HEK293 (cell line): ENCODE measurements at regions not wholly inside any gene's neighbourhood (a gene's known extent, or its start where the extent isn't known, plus 50 kb on each side); places are given as distances from the start of the nearest gene placed in this dataset.

Experiments
- CTCF ChIA-PET: fragments of 350-600 bp; formaldehyde crosslinking; extraction: SDS; loops from one replicate; lab custom pipeline; 2021; ENCODE audit warnings: antibody characterized with exemption; lab: Yijun Ruan, JAX
- POLR2A ChIA-PET: fragments of 300-600 bp; formaldehyde crosslinking; extraction: SDS; loops from one replicate; lab custom pipeline; 2020; ENCODE audit warnings: antibody characterized with exemption, inconsistent platforms; lab: Yijun Ruan, JAX
- H3K27ac ChIP-seq: fragments of 200-500 bp; sonication (Bioruptor generic); 2 replicates; pipeline ENCODE4 v1.5.1; 2014; ENCODE audit warnings: low read depth, low read length, control low read depth, inconsistent platforms; ENCODE audit errors: extremely low read depth
- H3K36me3 ChIP-seq, 2 experiments: fragments of 200-500 bp in 1 of 2; sonication (Bioruptor generic) in 1 of 2; 1 replicate in 1 of 2; 2 replicates in 1 of 2; pipeline ENCODE4 v1.5.1; 2014 to 2017; ENCODE audit warnings: inconsistent platforms in 2 of 2, low read length in 2 of 2; ENCODE audit not compliant: control insufficient read depth in 2 of 2, insufficient read depth in 1 of 2
- H3K4me1 ChIP-seq: fragments of 200-500 bp; sonication (Bioruptor generic); 2 replicates; pipeline ENCODE4 v1.5.1; 2014; ENCODE audit warnings: mild to moderate bottlenecking, low read length, inconsistent platforms; ENCODE audit not compliant: control insufficient read depth, insufficient read depth
- H3K4me3 ChIP-seq: 2 replicates; pipeline ENCODE4 v1.5.1; 2011; ENCODE audit warnings: low read depth, mild to moderate bottlenecking, control low read depth, low read length, moderate library complexity
- H3K9me3 ChIP-seq: fragments of 200-500 bp; sonication (Bioruptor generic); 2 replicates; pipeline ENCODE4 v1.5.1; 2014; ENCODE audit warnings: low read depth, low read length, inconsistent platforms; ENCODE audit not compliant: control insufficient read depth, insufficient read depth
- KLF10 ChIP-seq: fragments of 450-650 bp; IDR thresholded peaks from 2 replicates; pipeline ENCODE4 v1.5.1; 2018; ENCODE audit warnings: missing biosample characterization, mild to moderate bottlenecking, missing genetic modification characterization
- SCRT2 ChIP-seq: fragments of 450-650 bp; formaldehyde crosslinking; IDR thresholded peaks from 2 replicates; pipeline ENCODE4 v1.5.1; 2016; ENCODE audit warnings: missing biosample characterization, missing genetic modification characterization
- SP2 ChIP-seq: fragments of 450-650 bp; formaldehyde crosslinking; IDR thresholded peaks from 2 replicates; pipeline ENCODE4 v1.5.1; 2016; ENCODE audit warnings: missing biosample characterization, missing genetic modification characterization
- ZBTB17 ChIP-seq: fragments of 450-650 bp; formaldehyde crosslinking; IDR thresholded peaks from 2 replicates; pipeline ENCODE4 v1.5.1; 2016; ENCODE audit warnings: missing biosample characterization, missing genetic modification characterization
- ZNF10 ChIP-seq: fragments of 450-650 bp; formaldehyde crosslinking; IDR thresholded peaks from 2 replicates; pipeline ENCODE4 v1.5.1; 2017; ENCODE audit warnings: missing biosample characterization, missing genetic modification characterization
- ZNF16 ChIP-seq: fragments of 450-650 bp; formaldehyde crosslinking; IDR thresholded peaks from 2 replicates; pipeline ENCODE4 v1.5.1; 2016; ENCODE audit warnings: low read depth, missing biosample characterization, missing genetic modification characterization
- ZNF175 ChIP-seq: fragments of 450-650 bp; formaldehyde crosslinking; IDR thresholded peaks from 2 replicates; pipeline ENCODE4 v1.5.1; 2016; ENCODE audit warnings: missing biosample characterization, missing genetic modification characterization
- ZNF202 ChIP-seq: fragments of 450-650 bp; formaldehyde crosslinking; IDR thresholded peaks from 2 replicates; pipeline ENCODE4 v1.5.1; 2016; ENCODE audit warnings: missing biosample characterization, missing genetic modification characterization, borderline replicate concordance
- ZNF23 ChIP-seq: fragments of 450-650 bp; formaldehyde crosslinking; IDR thresholded peaks from 2 replicates; pipeline ENCODE4 v1.5.1; 2016; ENCODE audit warnings: missing biosample characterization, missing genetic modification characterization, borderline replicate concordance
- ZNF391 ChIP-seq: fragments of 450-650 bp; formaldehyde crosslinking; IDR thresholded peaks from 2 replicates; pipeline ENCODE4 v1.5.1; 2016; ENCODE audit warnings: low read depth, missing biosample characterization, missing genetic modification characterization, borderline replicate concordance
- ZNF548 ChIP-seq: fragments of 450-650 bp; formaldehyde crosslinking; IDR thresholded peaks from 2 replicates; pipeline ENCODE4 v1.5.1; 2016; ENCODE audit warnings: missing biosample characterization, missing genetic modification characterization
- ZNF549 ChIP-seq: fragments of 450-650 bp; IDR thresholded peaks from 2 replicates; pipeline ENCODE4 v1.5.1; 2018; ENCODE audit warnings: missing biosample characterization, missing genetic modification characterization, mild to moderate bottlenecking, inconsistent platforms, moderate library complexity
- TF ChIP-seq, protein P1 (sequence below): fragments of 450-650 bp; formaldehyde crosslinking; IDR thresholded peaks from 2 replicates; pipeline ENCODE4 v1.5.1; 2016; ENCODE audit warnings: missing biosample characterization, missing genetic modification characterization
- TF ChIP-seq, protein P2 (sequence below): fragments of 450-650 bp; formaldehyde crosslinking; IDR thresholded peaks from 2 replicates; pipeline ENCODE4 v1.5.1; 2016; ENCODE audit warnings: missing biosample characterization, missing genetic modification characterization
- TF ChIP-seq, protein P3 (sequence below): fragments of 450-650 bp; formaldehyde crosslinking; IDR thresholded peaks from 2 replicates; pipeline ENCODE4 v1.5.1; 2016; ENCODE audit warnings: missing biosample characterization, missing genetic modification characterization
- TF ChIP-seq, protein P4 (sequence below): fragments of 450-650 bp; formaldehyde crosslinking; IDR thresholded peaks from 2 replicates; pipeline ENCODE4 v1.5.1; 2016; ENCODE audit warnings: missing biosample characterization, missing genetic modification characterization
- TF ChIP-seq, protein P5 (sequence below): fragments of 450-650 bp; IDR thresholded peaks from 2 replicates; pipeline ENCODE4 v1.5.1; 2018; ENCODE audit warnings: missing biosample characterization, missing genetic modification characterization

DNA sequence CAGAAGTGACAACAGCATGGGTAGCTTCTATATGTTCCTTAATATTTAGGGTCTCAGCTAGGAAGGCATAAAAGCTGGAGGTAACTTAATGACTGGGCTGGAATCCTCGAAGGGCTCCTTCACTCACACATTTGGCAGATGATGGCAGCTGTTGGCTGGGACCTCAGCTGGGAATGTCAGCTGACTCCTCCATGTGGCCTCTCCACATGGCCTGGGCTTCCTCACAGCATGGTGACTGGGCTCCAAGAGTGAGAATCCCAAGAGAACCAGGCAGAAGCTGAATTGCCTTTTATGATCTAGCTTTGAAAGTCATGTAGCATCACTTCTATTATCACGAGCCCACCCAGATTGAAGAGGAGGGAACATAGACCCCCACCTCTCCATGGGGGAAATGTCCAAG, 54.9 kb downstream of the TET3 start:
- ChIA-PET POLR2A (no interaction called here), CTCF (interaction anchor here (0.6 to 0.7 kb wide), 2 partner anchors 12 to 876 kb away, joined by 4 to 5 read pairs; no protein-coding TSS in a partner anchor)
- TF ChIP-seq ZNF391 (tag by site-specific recombination) (no peak), ZNF10 (tag by site-specific recombination) (no peak), ZNF548 (tag by site-specific recombination) (no peak), ZNF549 (tag by site-specific recombination) (no peak), ZNF175 (tag by site-specific recombination) (no peak), SP2 (tag by site-specific recombination) (no peak), SCRT2 (tag by site-specific recombination) (no peak), ZNF202 (tag by site-specific recombination) (no peak), KLF10 (tag by site-specific recombination) (no peak), ZNF16 (tag by site-specific recombination) (no peak), ZNF23 (tag by site-specific recombination) (no peak), ZBTB17 (tag by site-specific recombination) (no peak)
- TF ChIP-seq, protein P1, sequence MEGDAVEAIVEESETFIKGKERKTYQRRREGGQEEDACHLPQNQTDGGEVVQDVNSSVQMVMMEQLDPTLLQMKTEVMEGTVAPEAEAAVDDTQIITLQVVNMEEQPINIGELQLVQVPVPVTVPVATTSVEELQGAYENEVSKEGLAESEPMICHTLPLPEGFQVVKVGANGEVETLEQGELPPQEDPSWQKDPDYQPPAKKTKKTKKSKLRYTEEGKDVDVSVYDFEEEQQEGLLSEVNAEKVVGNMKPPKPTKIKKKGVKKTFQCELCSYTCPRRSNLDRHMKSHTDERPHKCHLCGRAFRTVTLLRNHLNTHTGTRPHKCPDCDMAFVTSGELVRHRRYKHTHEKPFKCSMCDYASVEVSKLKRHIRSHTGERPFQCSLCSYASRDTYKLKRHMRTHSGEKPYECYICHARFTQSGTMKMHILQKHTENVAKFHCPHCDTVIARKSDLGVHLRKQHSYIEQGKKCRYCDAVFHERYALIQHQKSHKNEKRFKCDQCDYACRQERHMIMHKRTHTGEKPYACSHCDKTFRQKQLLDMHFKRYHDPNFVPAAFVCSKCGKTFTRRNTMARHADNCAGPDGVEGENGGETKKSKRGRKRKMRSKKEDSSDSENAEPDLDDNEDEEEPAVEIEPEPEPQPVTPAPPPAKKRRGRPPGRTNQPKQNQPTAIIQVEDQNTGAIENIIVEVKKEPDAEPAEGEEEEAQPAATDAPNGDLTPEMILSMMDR (tag by site-specific recombination): no peak
- TF ChIP-seq, protein P2, sequence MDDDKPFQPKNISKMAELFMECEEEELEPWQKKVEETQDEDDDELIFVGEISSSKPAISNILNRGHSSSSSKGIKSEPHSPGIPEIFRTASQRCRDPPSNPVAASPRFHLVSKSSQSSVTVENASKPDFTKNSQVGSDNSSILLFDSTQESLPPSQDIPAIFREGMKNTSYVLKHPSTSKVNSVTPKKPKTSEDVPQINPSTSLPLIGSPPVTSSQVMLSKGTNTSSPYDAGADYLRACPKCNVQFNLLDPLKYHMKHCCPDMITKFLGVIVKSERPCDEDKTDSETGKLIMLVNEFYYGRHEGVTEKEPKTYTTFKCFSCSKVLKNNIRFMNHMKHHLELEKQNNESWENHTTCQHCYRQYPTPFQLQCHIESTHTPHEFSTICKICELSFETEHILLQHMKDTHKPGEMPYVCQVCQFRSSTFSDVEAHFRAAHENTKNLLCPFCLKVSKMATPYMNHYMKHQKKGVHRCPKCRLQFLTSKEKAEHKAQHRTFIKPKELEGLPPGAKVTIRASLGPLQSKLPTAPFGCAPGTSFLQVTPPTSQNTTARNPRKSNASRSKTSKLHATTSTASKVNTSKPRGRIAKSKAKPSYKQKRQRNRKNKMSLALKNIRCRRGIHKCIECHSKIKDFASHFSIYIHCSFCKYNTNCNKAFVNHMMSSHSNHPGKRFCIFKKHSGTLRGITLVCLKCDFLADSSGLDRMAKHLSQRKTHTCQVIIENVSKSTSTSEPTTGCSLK (tag by site-specific recombination): no peak
- TF ChIP-seq, protein P3, sequence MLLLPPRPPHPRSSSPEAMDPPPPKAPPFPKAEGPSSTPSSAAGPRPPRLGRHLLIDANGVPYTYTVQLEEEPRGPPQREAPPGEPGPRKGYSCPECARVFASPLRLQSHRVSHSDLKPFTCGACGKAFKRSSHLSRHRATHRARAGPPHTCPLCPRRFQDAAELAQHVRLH (tag by site-specific recombination): no peak
- TF ChIP-seq, protein P4, sequence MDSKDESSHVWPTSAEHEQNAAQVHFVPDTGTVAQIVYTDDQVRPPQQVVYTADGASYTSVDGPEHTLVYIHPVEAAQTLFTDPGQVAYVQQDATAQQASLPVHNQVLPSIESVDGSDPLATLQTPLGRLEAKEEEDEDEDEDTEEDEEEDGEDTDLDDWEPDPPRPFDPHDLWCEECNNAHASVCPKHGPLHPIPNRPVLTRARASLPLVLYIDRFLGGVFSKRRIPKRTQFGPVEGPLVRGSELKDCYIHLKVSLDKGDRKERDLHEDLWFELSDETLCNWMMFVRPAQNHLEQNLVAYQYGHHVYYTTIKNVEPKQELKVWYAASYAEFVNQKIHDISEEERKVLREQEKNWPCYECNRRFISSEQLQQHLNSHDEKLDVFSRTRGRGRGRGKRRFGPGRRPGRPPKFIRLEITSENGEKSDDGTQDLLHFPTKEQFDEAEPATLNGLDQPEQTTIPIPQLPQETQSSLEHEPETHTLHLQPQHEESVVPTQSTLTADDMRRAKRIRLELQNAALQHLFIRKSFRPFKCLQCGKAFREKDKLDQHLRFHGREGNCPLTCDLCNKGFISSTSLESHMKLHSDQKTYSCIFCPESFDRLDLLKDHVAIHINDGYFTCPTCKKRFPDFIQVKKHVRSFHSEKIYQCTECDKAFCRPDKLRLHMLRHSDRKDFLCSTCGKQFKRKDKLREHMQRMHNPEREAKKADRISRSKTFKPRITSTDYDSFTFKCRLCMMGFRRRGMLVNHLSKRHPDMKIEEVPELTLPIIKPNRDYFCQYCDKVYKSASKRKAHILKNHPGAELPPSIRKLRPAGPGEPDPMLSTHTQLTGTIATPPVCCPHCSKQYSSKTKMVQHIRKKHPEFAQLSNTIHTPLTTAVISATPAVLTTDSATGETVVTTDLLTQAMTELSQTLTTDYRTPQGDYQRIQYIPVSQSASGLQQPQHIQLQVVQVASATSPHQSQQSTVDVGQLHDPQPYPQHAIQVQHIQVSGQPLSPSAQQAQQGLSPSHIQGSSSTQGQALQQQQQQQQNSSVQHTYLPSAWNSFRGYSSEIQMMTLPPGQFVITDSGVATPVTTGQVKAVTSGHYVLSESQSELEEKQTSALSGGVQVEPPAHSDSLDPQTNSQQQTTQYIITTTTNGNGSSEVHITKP (tag by site-specific recombination): no peak
- TF ChIP-seq, protein P5, sequence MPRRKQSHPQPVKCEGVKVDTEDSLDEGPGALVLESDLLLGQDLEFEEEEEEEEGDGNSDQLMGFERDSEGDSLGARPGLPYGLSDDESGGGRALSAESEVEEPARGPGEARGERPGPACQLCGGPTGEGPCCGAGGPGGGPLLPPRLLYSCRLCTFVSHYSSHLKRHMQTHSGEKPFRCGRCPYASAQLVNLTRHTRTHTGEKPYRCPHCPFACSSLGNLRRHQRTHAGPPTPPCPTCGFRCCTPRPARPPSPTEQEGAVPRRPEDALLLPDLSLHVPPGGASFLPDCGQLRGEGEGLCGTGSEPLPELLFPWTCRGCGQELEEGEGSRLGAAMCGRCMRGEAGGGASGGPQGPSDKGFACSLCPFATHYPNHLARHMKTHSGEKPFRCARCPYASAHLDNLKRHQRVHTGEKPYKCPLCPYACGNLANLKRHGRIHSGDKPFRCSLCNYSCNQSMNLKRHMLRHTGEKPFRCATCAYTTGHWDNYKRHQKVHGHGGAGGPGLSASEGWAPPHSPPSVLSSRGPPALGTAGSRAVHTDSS (tag by site-specific recombination): no peak

More for the DNA sequence above, 54.9 kb downstream of the TET3 start:
- no peaks in the 10 kb centered on the region for H3K36me3 ChIP-seq
- no peaks in the 10 kb centered on the region for H3K4me1 ChIP-seq
- H3K4me3 ChIP-seq: no peak overlapping the region
- H3K27ac ChIP-seq: no peak overlapping the region
- H3K9me3 ChIP-seq: no peaks in the 10 kb centered on the region
